Keratinocyte (primary cell): ENCODE measurements at regions not wholly inside any gene's neighbourhood (a gene's known extent, or its start where the extent isn't known, plus 50 kb on each side); places are given as distances from the start of the nearest gene placed in this dataset.

Experiments
- DNase-seq: peaks from one replicate; pipeline ENCODE4 v3.0.0-alpha.2; 2011; ENCODE audit warnings: low read depth, missing footprints, low spot score
- FAIRE-seq: peaks from 2 replicates; lab custom pipeline; 2011; peaks lifted over from hg19 to GRCh38; lab: Jason Lieb, UNC
- H2AFZ ChIP-seq: 2 replicates; pipeline ENCODE4 v1.6.0; 2012; ENCODE audit warnings: low read length, control low read depth, inconsistent platforms; ENCODE audit not compliant: control insufficient read depth
- H3K27ac ChIP-seq: 2 replicates; pipeline ENCODE4 v1.5.1; 2011; ENCODE audit warnings: low read length; ENCODE audit not compliant: control insufficient read depth, insufficient read depth
- H3K27me3 ChIP-seq: 3 replicates; pipeline ENCODE4 v1.6.0; 2011; ENCODE audit warnings: low read length; ENCODE audit not compliant: control insufficient read depth, insufficient read depth; ENCODE audit errors: extremely low read depth
- H3K36me3 ChIP-seq, 2 experiments: 2 replicates in 1 of 2; 3 replicates in 1 of 2; pipeline ENCODE4 v1.5.1; 2011; ENCODE audit warnings: low read length in 2 of 2, mild to moderate bottlenecking in 1 of 2; ENCODE audit not compliant: control insufficient read depth in 2 of 2, insufficient read depth in 2 of 2; ENCODE audit errors: extremely low read depth in 1 of 2
- H3K4me1 ChIP-seq: 3 replicates; pipeline ENCODE4 v1.5.1; 2011; ENCODE audit warnings: low read length; ENCODE audit not compliant: control insufficient read depth, insufficient read depth; ENCODE audit errors: extremely low read depth
- H3K4me2 ChIP-seq: 3 replicates; pipeline ENCODE4 v1.6.0; 2011; ENCODE audit warnings: low read depth, low read length; ENCODE audit not compliant: control insufficient read depth, insufficient read depth; ENCODE audit errors: extremely low read depth
- H3K4me3 ChIP-seq, 3 experiments: fragments of 200-600 bp in 1 of 3; sonication (generic) in 1 of 3; 2 replicates in 2 of 3; 3 replicates in 1 of 3; pipeline ENCODE4 v1.5.1; 2011 to 2016; ENCODE audit warnings: low read length in 3 of 3, mild to moderate bottlenecking in 3 of 3, control low read depth in 2 of 3, inconsistent platforms in 1 of 3, low read depth in 1 of 3, mixed read lengths in 1 of 3, mixed run types in 1 of 3, moderate library complexity in 1 of 3; ENCODE audit not compliant: control insufficient read depth in 2 of 3, insufficient read depth in 2 of 3; ENCODE audit errors: extremely low read depth in 1 of 3
- H3K79me2 ChIP-seq: 2 replicates; pipeline ENCODE4 v1.6.0; 2012; ENCODE audit warnings: low read length; ENCODE audit not compliant: control insufficient read depth, insufficient read depth
- H3K9ac ChIP-seq: 3 replicates; pipeline ENCODE4 v1.6.0; 2011; ENCODE audit warnings: low read length; ENCODE audit not compliant: control insufficient read depth, insufficient read depth; ENCODE audit errors: extremely low read depth
- H3K9me1 ChIP-seq: 3 replicates; pipeline ENCODE4 v1.6.0; 2011; ENCODE audit warnings: low read length; ENCODE audit not compliant: control insufficient read depth, insufficient read depth; ENCODE audit errors: extremely low read depth
- H3K9me3 ChIP-seq: 2 replicates; pipeline ENCODE4 v1.5.1; 2012; ENCODE audit warnings: low read depth, low read length; ENCODE audit not compliant: control insufficient read depth
- H4K20me1 ChIP-seq: 3 replicates; pipeline ENCODE4 v1.6.0; 2011; ENCODE audit warnings: low read length; ENCODE audit not compliant: control insufficient read depth, insufficient read depth; ENCODE audit errors: extremely low read depth
- EZH2 ChIP-seq: IDR thresholded peaks from one replicate; pipeline ENCODE4 v1.6.1; 2012; ENCODE audit warnings: inconsistent platforms, mild to moderate bottlenecking, low read length, moderate library complexity
- dilution Hi-C: fragments of 300-500 bp; cut with MboI; formaldehyde crosslinking; loops from one replicate; pipeline ENCODE4 v1.7.0; 2020; ENCODE audit warnings: low sequenced_read_pairs; ENCODE audit not compliant: extremely low pct_ligation_motif_present
- TF ChIP-seq, protein P1 (sequence below), 3 experiments: IDR thresholded peaks in 1 of 3; conservative IDR thresholded peaks in 1 of 3; optimal IDR thresholded peaks in 1 of 3; 2 replicates in 2 of 3; 3 replicates in 1 of 3; pipeline versions ENCODE3 to v1.5.1; 2011; ENCODE audit warnings: low read length in 3 of 3, mild to moderate bottlenecking in 3 of 3, moderate library complexity in 2 of 3, control low read depth in 1 of 3, inconsistent platforms in 1 of 3; ENCODE audit not compliant: insufficient read depth in 2 of 3; ENCODE audit errors: extremely low read depth in 1 of 3

DNA sequence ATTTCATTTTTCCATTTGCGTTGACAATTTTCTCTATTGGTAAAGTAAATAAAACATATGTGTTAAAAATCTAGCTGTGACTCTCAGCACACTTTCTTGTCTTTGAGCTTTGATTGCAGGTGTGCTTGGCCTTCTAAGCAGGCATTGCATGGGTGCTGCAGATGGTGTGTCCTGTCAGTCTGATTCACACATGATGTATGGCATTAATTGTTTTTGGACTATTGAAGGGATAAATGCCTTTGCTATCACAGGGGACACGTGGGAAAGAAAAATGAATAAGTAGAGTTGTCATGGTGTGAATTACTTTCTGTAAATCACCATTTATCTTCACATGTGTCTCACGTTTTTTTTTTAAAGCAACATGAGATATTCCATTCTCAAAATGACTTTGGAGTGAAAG lies 211.3 kb upstream of the NAV3 start:
- H4K20me1 ChIP-seq: no peaks in the 10 kb centered on the region
- H2AFZ ChIP-seq: no peak overlapping the region
- no peaks in the 10 kb centered on the region for H3K9me1 ChIP-seq
- H3K4me3 ChIP-seq: no peak overlapping the region
- DNase-seq (no peak), FAIRE-seq (no peak)
- H3K36me3 ChIP-seq: no peaks in the 10 kb centered on the region
- no peak overlapping the region for H3K4me2 ChIP-seq
- no peaks in the 10 kb centered on the region for H3K4me1 ChIP-seq
- H3K27me3 ChIP-seq: no peaks in the 10 kb centered on the region
- no peaks in the 10 kb centered on the region for H3K9me3 ChIP-seq
- dilution Hi-C loops: no loop called here
- no peak for TF ChIP-seq EZH2
- TF ChIP-seq, protein P1, sequence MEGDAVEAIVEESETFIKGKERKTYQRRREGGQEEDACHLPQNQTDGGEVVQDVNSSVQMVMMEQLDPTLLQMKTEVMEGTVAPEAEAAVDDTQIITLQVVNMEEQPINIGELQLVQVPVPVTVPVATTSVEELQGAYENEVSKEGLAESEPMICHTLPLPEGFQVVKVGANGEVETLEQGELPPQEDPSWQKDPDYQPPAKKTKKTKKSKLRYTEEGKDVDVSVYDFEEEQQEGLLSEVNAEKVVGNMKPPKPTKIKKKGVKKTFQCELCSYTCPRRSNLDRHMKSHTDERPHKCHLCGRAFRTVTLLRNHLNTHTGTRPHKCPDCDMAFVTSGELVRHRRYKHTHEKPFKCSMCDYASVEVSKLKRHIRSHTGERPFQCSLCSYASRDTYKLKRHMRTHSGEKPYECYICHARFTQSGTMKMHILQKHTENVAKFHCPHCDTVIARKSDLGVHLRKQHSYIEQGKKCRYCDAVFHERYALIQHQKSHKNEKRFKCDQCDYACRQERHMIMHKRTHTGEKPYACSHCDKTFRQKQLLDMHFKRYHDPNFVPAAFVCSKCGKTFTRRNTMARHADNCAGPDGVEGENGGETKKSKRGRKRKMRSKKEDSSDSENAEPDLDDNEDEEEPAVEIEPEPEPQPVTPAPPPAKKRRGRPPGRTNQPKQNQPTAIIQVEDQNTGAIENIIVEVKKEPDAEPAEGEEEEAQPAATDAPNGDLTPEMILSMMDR (optimal IDR thresholded peaks at IDR 0.05 in 1 of 3, IDR thresholded peaks at IDR 0.05 in 1 of 3, conservative IDR thresholded peaks at IDR 0.05 in 1 of 3; ENCODE audit: extremely low read depth in 1 of 3, insufficient read depth in 2 of 3, low read length in 3 of 3): no peak
- no peak overlapping the region for H3K9ac ChIP-seq
- no peak overlapping the region for H3K27ac ChIP-seq
- H3K79me2 ChIP-seq: no peaks in the 10 kb centered on the region

DNA sequence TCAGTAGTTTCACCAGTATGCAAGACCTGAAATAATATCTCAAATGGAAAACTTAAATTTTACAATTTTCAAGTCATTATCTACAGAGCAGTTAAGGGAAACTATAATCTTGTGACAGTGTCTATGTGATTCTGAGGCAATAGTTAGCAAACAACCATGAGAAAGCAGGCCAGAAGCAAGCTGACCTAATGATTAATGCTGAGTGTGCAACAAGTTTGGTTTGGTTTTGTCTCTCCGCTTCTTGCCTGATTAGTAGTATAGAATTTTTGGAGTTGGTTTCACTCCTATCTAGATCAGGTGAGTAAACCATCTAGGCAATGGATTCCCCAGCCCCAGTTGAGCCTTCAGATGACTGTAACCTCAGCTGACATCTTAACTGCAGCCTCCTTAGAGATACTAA lies 212.9 kb upstream of the NAV3 start:
- Histone ChIP-seq H3K27ac (no peak overlapping the region), H3K9ac (no peak overlapping the region), H3K4me1 (no peaks in the 10 kb centered on the region), H3K9me1 (no peaks in the 10 kb centered on the region), H3K27me3 (no peaks in the 10 kb centered on the region), H3K4me2 (no peak overlapping the region), H3K4me3 (no peak overlapping the region), H3K9me3 (no peaks in the 10 kb centered on the region), H2AFZ (no peak overlapping the region), H3K36me3 (no peaks in the 10 kb centered on the region), H4K20me1 (no peaks in the 10 kb centered on the region), H3K79me2 (no peaks in the 10 kb centered on the region)
- FAIRE-seq (no peak), DNase-seq (no peak)
- TF ChIP-seq, protein P1 (optimal IDR thresholded peaks at IDR 0.05 in 1 of 3, IDR thresholded peaks at IDR 0.05 in 1 of 3, conservative IDR thresholded peaks at IDR 0.05 in 1 of 3; ENCODE audit: extremely low read depth in 1 of 3, insufficient read depth in 2 of 3, low read length in 3 of 3): no peak
- TF ChIP-seq EZH2: no peak
- dilution Hi-C loops: no loop called here
